GM19438 (cell line): ENCODE measurements at regions not wholly inside any gene's neighbourhood (a gene's known extent, or its start where the extent isn't known, plus 50 kb on each side); places are given as distances from the start of the nearest gene placed in this dataset.
"Not testable (repeated sequence)": the region's sequence is repeated elsewhere in the genome, so short reads cannot be mapped to it uniquely, and the experiment has no call there.

ENCODE experiments used
- ATAC-seq: cut with Tn5 transposase; IDR thresholded peaks from one replicate; pipeline ENCODE4 v1.9.1; 2021; ENCODE audit warnings: low read depth; ENCODE audit not compliant: unreplicated experiment

DNA sequence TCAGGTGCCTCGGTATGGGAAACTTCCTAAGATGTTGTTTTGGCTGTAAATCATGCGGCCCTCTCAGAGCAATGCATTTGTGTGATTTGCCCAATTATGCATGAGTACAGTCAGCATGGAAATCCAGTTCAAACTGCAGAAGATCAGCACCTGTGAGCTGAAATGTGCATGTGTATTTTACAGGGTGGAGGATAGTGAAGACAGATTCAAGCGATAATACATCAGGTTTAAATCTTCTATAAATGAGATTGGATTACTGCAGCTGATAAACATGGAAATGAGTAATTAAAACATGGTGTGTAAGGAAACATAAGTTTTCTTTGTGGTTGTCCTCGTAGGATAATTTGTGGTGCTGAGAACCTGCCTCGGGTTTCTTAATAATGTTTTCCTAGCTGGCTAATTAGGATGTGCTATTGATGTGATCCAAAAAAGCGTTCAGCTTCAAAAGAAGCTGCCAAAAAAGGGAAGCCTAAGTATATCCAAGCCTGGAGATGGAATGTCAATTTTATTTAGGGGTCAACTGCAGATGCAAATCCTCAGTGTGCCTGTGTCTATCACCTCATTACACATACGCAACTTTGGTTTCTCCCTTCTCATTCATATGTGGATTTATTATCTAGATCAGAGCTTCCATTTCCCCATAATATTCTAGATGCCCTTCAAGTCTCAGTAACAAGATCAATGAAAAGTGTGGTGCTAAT, 117.1 kb upstream of the CCDC28A start:
- ATAC-seq: no peak

GRCh38 chr6:138657065-138657425, 116.5 kb upstream of the CCDC28A start:
- ATAC-seq: no peak

DNA sequence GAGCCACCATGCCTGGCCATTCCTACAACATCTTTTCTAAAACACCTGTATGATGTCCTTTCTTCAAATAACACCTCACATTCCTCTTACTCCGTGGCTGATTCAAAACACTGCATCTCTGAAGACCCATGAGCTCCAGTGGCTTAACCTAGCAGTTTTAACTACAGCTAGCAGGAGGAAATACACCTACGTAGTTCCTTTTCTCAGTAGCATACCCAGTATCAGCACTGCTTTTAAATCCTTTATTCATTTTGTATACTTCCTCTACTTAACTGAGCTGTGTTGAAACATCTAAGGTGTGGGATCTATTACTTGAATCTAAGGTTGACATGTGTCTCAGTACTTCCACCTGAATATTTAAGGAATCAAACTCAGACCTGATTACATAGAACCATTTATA, 113.6 kb upstream of the CCDC28A start:
- ATAC-seq: no peak

GRCh38 chr6:138662471-138662870, 111.1 kb upstream of the CCDC28A start:
- ATAC-seq: no peak

DNA sequence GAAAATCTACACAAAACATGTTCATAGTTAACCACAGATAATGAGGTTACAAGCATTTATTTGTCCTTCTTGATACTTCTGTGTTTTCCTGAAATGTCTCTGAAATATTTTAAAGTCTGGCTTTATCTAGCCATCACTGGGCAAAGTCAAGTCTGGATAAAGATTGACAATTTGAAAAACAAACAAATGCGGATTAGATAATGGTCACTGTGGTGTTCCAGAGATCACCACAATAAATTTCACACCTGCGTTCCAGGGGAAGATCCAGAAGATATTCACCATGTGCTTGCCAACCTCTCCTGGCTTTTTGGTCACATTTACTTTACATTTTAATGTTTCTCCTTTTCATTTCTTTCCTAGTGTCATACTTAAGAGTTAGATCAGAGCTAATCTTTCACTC, 109.7 kb upstream of the CCDC28A start:
- ATAC-seq: no peak

- ATAC-seq: no peak
Measured at GRCh38 chr6:138664745-138665144, 108.8 kb upstream of the CCDC28A start.

DNA sequence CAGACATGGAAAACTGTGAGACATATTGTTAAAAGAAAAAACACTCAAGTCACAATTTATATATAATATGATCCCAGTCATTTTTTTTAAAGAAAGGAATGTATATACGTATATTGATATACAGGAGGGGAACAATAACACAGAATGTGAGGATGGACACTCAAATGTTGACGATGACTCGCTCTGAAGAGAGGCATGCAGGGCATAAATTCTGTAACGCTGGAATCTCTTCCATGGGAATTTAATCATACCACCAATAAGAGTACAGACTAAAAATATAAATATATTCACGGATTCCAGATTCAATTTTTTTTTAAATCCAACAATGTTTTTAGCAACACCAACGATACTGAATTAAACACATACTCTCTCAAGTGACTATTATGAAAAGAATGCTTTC, 106.9 kb upstream of the CCDC28A start:
- no peak for ATAC-seq

- ATAC-seq: no peak
Measured at GRCh38 chr6:138667408-138667807, 106.2 kb upstream of the CCDC28A start.

GRCh38 chr6:138671351-138671750, 102.2 kb upstream of the CCDC28A start:
- ATAC-seq: no peak

- no peak for ATAC-seq
Measured at GRCh38 chr6:138673346-138674014, 100.1 kb upstream of the CCDC28A start.

DNA sequence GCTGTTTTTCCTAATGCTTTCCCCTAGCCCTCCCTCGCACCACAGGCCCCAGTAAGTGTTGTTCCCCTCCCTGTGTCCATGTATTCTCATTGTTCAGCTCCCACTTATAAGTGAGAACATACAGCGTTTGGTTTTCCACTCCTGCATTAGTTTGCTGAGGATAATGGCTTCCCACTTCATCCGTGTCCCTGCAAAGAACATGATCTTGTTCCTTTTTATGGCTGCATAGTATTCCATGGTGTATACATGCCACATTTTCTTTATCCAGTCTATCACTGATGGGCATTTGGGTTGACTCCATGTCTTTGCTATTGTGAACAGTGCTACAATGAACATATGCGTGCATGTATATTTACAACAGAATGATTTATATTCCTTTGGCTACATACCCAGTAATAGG, 99.1 kb upstream of the CCDC28A start:
- not testable (repeated sequence) for ATAC-seq

DNA sequence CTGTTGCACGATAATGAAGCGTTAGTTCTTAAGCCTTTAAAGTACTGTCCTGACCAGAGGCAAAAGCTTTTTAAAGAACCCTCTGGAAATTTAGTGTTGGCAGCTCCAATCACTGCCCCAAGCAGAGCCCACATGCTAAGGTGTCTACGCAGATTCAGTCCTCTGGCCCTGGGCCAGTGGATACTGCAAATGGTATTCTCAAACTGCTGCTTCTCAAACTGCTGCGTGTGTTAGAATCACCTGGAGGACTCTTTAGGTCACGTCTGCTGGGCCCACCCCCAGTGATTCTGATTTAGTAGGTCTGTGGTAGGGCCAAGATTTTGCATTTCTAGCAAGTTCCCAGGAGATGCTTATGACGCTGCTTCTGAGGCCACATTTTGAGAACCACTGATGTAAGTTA, 96.0 kb upstream of the CCDC28A start:
- ATAC-seq: no peak

GRCh38 chr6:138678168-138678567, 95.4 kb upstream of the CCDC28A start:
- no peak for ATAC-seq

- no peak for ATAC-seq
Measured at GRCh38 chr6:138680085-138680484, 93.5 kb upstream of the CCDC28A start.

DNA sequence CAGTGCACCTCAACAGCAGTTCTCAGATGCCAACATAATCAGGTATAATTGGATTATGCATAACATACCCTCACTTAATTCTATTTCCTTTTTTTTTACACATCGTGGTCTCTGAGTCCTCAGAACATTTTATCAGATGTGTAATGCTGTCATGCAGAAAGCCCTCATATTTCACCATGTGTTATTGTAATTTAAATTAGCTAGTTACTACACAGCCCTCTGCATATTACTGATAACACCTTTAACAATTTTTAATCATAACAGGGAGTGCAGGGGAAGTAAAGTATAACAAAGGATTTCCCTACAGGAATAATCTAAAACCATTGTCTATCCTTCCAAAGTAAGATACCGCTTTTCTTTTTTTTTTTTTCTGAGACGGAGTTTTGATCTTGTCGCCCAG, 91.9 kb upstream of the CCDC28A start:
- no peak for ATAC-seq

- no peak for ATAC-seq
Measured at GRCh38 chr6:138682704-138683527, 90.7 kb upstream of the CCDC28A start.

DNA sequence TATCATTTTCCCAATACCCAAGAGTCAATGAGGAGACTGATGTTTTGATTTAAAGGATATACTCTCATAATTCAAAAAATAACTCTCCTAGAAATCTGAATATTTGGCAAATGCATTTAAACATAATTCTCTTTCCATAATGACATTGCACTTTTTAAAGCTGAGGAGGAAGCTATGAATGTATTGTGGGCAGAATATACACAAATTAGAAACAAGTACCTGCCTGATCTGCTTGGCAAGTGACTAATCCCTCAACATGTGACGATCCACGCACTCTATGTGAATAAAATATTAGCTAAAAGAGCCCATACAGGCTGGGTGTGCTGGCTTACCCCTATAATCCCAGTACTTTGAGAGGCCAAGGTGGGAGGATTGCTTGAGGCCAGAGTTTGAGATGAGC, 88.3 kb upstream of the CCDC28A start:
- ATAC-seq: no peak

GRCh38 chr6:138685781-138686180, 87.8 kb upstream of the CCDC28A start:
- ATAC-seq: no peak

DNA sequence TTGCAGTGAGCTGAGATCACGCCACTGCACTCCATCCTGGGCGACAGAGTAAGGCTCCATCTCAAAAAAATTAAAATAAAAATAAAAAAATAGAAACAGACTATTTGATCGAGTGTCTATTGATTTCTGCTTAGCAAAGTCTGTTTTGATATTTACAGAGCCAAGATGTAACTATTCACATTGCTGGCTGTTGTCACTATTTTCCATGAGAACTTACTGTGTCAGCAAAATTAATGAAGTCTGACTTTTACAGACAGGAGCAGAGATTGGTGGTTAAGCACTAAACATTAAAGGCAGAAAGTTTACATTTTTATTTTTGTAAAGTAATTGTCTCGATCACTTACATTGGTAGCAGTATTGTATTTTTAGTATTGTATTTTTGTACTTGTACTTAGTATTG, 85.0 kb upstream of the CCDC28A start:
- ATAC-seq: no peak

DNA sequence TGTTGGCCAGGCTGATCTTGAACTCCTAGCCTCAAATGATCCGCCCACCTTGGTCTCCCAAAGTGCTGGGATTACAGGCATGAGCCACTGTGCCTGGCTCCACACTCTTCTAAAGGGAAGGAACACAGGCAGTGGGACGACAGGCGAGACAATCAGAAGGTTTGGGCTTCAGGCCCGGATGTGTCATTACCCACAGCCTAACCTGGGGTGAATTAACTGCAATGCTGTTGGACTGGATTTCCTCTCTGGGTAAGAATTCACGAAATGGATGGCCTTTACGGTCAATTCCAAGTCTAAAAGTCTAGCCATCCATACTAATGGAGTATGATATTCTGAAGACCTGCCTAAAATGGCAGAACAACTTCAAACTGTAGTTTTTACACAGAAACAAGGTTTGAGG, 83.7 kb upstream of the CCDC28A start:
- ATAC-seq: no peak

DNA sequence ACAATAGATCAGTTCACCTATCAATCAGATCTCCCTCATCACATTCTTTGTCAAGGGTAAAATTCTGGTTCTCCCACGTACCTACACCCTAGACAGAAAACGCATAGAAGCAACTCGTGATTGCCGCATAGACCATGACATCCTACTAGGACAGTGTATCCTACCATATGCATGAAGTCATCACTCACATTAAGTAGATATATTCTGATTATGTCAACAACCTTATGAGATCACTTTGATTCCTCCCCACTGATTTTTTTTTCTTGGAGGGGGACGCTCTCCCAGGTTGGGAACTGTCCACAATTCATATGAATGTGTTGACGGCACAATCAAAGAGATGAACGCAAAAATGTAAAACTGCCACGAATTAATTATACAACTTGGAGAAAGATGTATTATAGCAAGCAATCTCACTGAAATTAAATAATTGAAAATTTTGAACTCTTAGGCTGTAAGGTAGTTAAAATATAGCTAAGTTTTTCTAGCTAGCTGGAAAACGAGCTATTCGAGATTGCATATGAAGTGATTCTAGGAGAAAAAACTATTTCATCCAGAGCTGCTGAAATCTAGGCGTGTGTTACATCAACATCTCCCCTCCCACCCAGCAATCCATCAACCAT, 82.5 kb upstream of the CCDC28A start:
- no peak for ATAC-seq
